HEK293T (cell line): ENCODE measurements at regions not wholly inside any gene's neighbourhood (a gene's known extent, or its start where the extent isn't known, plus 50 kb on each side); places are given as distances from the start of the nearest gene placed in this dataset.

Source experiments
- CTCF ChIA-PET: fragments of 350-600 bp; formaldehyde crosslinking; extraction: SDS; loops from one replicate; lab custom pipeline; 2021; ENCODE audit warnings: antibody characterized with exemption, inconsistent platforms; lab: Yijun Ruan, JAX
- POLR2A ChIA-PET: fragments of 350-600 bp; formaldehyde crosslinking; extraction: SDS; loops from one replicate; lab custom pipeline; 2020; ENCODE audit warnings: antibody characterized with exemption, inconsistent platforms; lab: Yijun Ruan, JAX
- DNase-seq: peaks from one replicate; pipeline ENCODE4 v3.0.0; 2012; ENCODE audit warnings: mixed read lengths; ENCODE audit errors: extremely low spot score
- ARNT ChIP-seq: fragments of 450-650 bp; IDR thresholded peaks from 2 replicates; pipeline ENCODE4 v1.6.1; 2017; ENCODE audit warnings: mild to moderate bottlenecking
- BHLHE40 ChIP-seq: fragments of 450-650 bp; IDR thresholded peaks from 2 replicates; pipeline ENCODE4 v1.6.1; 2016; ENCODE audit warnings: mild to moderate bottlenecking, moderate library complexity, borderline replicate concordance
- CTBP1 ChIP-seq: fragments of 450-650 bp; IDR thresholded peaks from 2 replicates; pipeline ENCODE4 v1.6.1; 2016; ENCODE audit warnings: borderline replicate concordance
- ELF4 ChIP-seq: fragments of 450-650 bp; IDR thresholded peaks from 2 replicates; pipeline ENCODE4 v1.6.1; 2017; ENCODE audit warnings: antibody characterized with exemption
- FOXA1 ChIP-seq: fragments of 450-650 bp; IDR thresholded peaks from 2 replicates; pipeline ENCODE4 v1.6.1; 2016; ENCODE audit warnings: mild to moderate bottlenecking
- FOXK2 ChIP-seq: fragments of 450-650 bp; IDR thresholded peaks from 2 replicates; pipeline ENCODE4 v1.6.1; 2016; ENCODE audit warnings: mild to moderate bottlenecking
- FOXM1 ChIP-seq: fragments of 450-650 bp; IDR thresholded peaks from 2 replicates; pipeline ENCODE4 v1.6.1; 2017; ENCODE audit warnings: mild to moderate bottlenecking, borderline replicate concordance
- HDGF ChIP-seq: fragments of 450-650 bp; IDR thresholded peaks from 2 replicates; pipeline ENCODE4 v1.6.1; 2017; ENCODE audit warnings: antibody characterized with exemption, borderline replicate concordance
- L3MBTL2 ChIP-seq: fragments of 450-650 bp; conservative IDR thresholded peaks from 2 replicates; pipeline ENCODE4 v1.6.1; 2016; ENCODE audit warnings: mild to moderate bottlenecking
- LEF1 ChIP-seq: fragments of 450-650 bp; IDR thresholded peaks from 2 replicates; pipeline ENCODE4 v1.6.1; 2017; ENCODE audit warnings: mild to moderate bottlenecking, borderline replicate concordance
- NFRKB ChIP-seq: fragments of 450-650 bp; IDR thresholded peaks from 2 replicates; pipeline ENCODE4 v1.6.1; 2016; ENCODE audit warnings: mild to moderate bottlenecking, moderate library complexity
- PKNOX1 ChIP-seq: fragments of 450-650 bp; IDR thresholded peaks from 2 replicates; pipeline ENCODE4 v1.6.1; 2016
- SP1 ChIP-seq: fragments of 450-650 bp; IDR thresholded peaks from 2 replicates; pipeline ENCODE4 v1.6.1; 2017
- SUZ12 ChIP-seq: fragments of 450-650 bp; IDR thresholded peaks from 2 replicates; pipeline ENCODE4 v1.6.1; 2016; ENCODE audit warnings: mild to moderate bottlenecking
- TARDBP ChIP-seq: fragments of 450-650 bp; IDR thresholded peaks from 2 replicates; pipeline ENCODE4 v1.6.1; 2016
- ZNF384 ChIP-seq: fragments of 450-650 bp; IDR thresholded peaks from 2 replicates; pipeline ENCODE4 v1.6.1; 2016

GRCh38 chr11:86140334-86140990 lies 71.6 kb upstream of the PICALM start:
- ChIA-PET POLR2A (no interaction called here), CTCF (no interaction called here)
- TF ChIP-seq ARNT: no peak
- TF ChIP-seq CTBP1: no peak
- TF ChIP-seq FOXA1: no peak
- no peak for TF ChIP-seq FOXM1
- TF ChIP-seq HDGF: no peak
- DNase-seq: no peak

GRCh38 chr11:86138958-86139357 lies 70.1 kb upstream of the PICALM start:
- CTCF ChIA-PET: no interaction called here
- POLR2A ChIA-PET: no interaction called here
- TF ChIP-seq SP1: no peak
- TF ChIP-seq ARNT: no peak
- TF ChIP-seq PKNOX1: no peak
- no peak for TF ChIP-seq CTBP1
- DNase-seq: no peak

GRCh38 chr11:86136538-86136937 lies 67.7 kb upstream of the PICALM start:
- no peak for TF ChIP-seq SUZ12
- no peak for TF ChIP-seq TARDBP
- TF ChIP-seq L3MBTL2: no peak
- TF ChIP-seq ELF4: no peak
- no peak for TF ChIP-seq ARNT
- TF ChIP-seq FOXA1: no peak
- no peak for TF ChIP-seq FOXK2
- no peak for TF ChIP-seq PKNOX1
- TF ChIP-seq NFRKB: no peak
- TF ChIP-seq BHLHE40: no peak
- TF ChIP-seq FOXM1: no peak
- TF ChIP-seq HDGF: no peak
- no peak for TF ChIP-seq SP1
- TF ChIP-seq CTBP1: no peak
- no peak for DNase-seq
- ChIA-PET POLR2A (no interaction called here), CTCF (no interaction called here)

- DNase-seq: no peak
- ChIA-PET CTCF (no interaction called here), POLR2A (no interaction called here)
- no peak for TF ChIP-seq SUZ12
- no peak for TF ChIP-seq ARNT
- no peak for TF ChIP-seq ZNF384
- no peak for TF ChIP-seq LEF1
Observed at GRCh38 chr11:86135319-86135714, 66.4 kb upstream of the PICALM start.

- DNase-seq: no peak
- ChIA-PET CTCF (no interaction called here), POLR2A (no interaction called here)
- TF ChIP-seq L3MBTL2 (no peak), HDGF (no peak), BHLHE40 (no peak), LEF1 (no peak), NFRKB (no peak), SP1 (no peak), ZNF384 (no peak), FOXM1 (no peak)
Observed at GRCh38 chr11:86134580-86135318, 65.9 kb upstream of the PICALM start.

GRCh38 chr11:86132667-86133249 lies 63.9 kb upstream of the PICALM start:
- DNase-seq: no peak
- CTCF ChIA-PET: interaction anchor here (0.7 kb wide), 1 partner anchor 277 kb away, joined by 7 read pairs; the partner anchor contains the start of gene CCDC83
- POLR2A ChIA-PET: no interaction called here
- no peak for TF ChIP-seq NFRKB
- no peak for TF ChIP-seq SP1
- no peak for TF ChIP-seq L3MBTL2
- TF ChIP-seq ARNT: no peak
- TF ChIP-seq PKNOX1: no peak
- no peak for TF ChIP-seq ZNF384
- TF ChIP-seq FOXA1: no peak
- no peak for TF ChIP-seq TARDBP
- no peak for TF ChIP-seq CTBP1
- no peak for TF ChIP-seq SUZ12
- no peak for TF ChIP-seq FOXK2
- no peak for TF ChIP-seq HDGF
- no peak for TF ChIP-seq LEF1
- TF ChIP-seq FOXM1: no peak
- TF ChIP-seq BHLHE40: no peak
